ENCODE measurements at regions not wholly inside any gene's neighbourhood (a gene's known extent, or its start where the extent isn't known, plus 50 kb on each side); places are given as distances from the start of the nearest gene placed in this dataset.
"Not testable (repeated sequence)": the region's sequence is repeated elsewhere in the genome, so short reads cannot be mapped to it uniquely, and the experiment has no call there.

GRCh38 chr20:40954521-40955165 is 74.0 kb upstream of the TOP1 start:
- in situ Hi-C loops (cut with HindIII; ENCODE audit: low sequenced_read_pairs), result no loop called here

GRCh38 chr20:40955326-40955725 is 73.3 kb upstream of the TOP1 start:
- in situ Hi-C loops (cut with HindIII; ENCODE audit: low sequenced_read_pairs), result no loop called here

GRCh38 chr20:40955826-40956225 is 72.8 kb upstream of the TOP1 start:
- in situ Hi-C loops (cut with HindIII; ENCODE audit: low sequenced_read_pairs), result not testable (repeated sequence)

GRCh38 chr20:40956542-40957264 is 71.9 kb upstream of the TOP1 start:
- in situ Hi-C loops (cut with HindIII; ENCODE audit: low sequenced_read_pairs), result no loop called here

- in situ Hi-C loops (cut with HindIII; ENCODE audit: low sequenced_read_pairs), result no loop called here
These were observed 71.3 kb upstream of the TOP1 start for GRCh38 chr20:40957265-40957760.

GRCh38 chr20:40958598-40958997 is 70.0 kb upstream of the TOP1 start:
- in situ Hi-C loops (cut with HindIII; ENCODE audit: low sequenced_read_pairs), result no loop called here

GRCh38 chr20:40959325-40960092 is 69.1 kb upstream of the TOP1 start:
- in situ Hi-C loops (cut with HindIII; ENCODE audit: low sequenced_read_pairs), result no loop called here

GRCh38 chr20:40960101-40960500 is 68.5 kb upstream of the TOP1 start:
- in situ Hi-C loops (cut with HindIII; ENCODE audit: low sequenced_read_pairs), result no loop called here

GRCh38 chr20:40960521-40960956 is 68.1 kb upstream of the TOP1 start:
- in situ Hi-C loops (cut with HindIII; ENCODE audit: low sequenced_read_pairs), result no loop called here

- in situ Hi-C loops (cut with HindIII; ENCODE audit: low sequenced_read_pairs), result no loop called here
These were observed 67.4 kb upstream of the TOP1 start for GRCh38 chr20:40961176-40961575.

GRCh38 chr20:40961686-40962640 is 66.7 kb upstream of the TOP1 start:
- in situ Hi-C loops (cut with HindIII; ENCODE audit: low sequenced_read_pairs), result no loop called here

GRCh38 chr20:40962733-40963504 is 65.7 kb upstream of the TOP1 start:
- in situ Hi-C loops (cut with HindIII; ENCODE audit: low sequenced_read_pairs), result no loop called here

- in situ Hi-C loops (cut with HindIII; ENCODE audit: low sequenced_read_pairs), result no loop called here
These were observed 65.1 kb upstream of the TOP1 start for GRCh38 chr20:40963505-40963845.

GRCh38 chr20:40965671-40966070 is 63.0 kb upstream of the TOP1 start:
- in situ Hi-C loops (cut with HindIII; ENCODE audit: low sequenced_read_pairs), result no loop called here

GRCh38 chr20:40966103-40966502 is 62.5 kb upstream of the TOP1 start:
- in situ Hi-C loops (cut with HindIII; ENCODE audit: low sequenced_read_pairs), result no loop called here

GRCh38 chr20:40966516-40967185 is 62.0 kb upstream of the TOP1 start:
- in situ Hi-C loops (cut with HindIII; ENCODE audit: low sequenced_read_pairs), result no loop called here

- in situ Hi-C loops (cut with HindIII; ENCODE audit: low sequenced_read_pairs), result no loop called here
These were observed 60.9 kb upstream of the TOP1 start for GRCh38 chr20:40967700-40968099.

- in situ Hi-C loops (cut with HindIII; ENCODE audit: low sequenced_read_pairs), result not testable (repeated sequence)
These were observed 59.6 kb upstream of the TOP1 start for GRCh38 chr20:40968816-40969562.

- in situ Hi-C loops (cut with HindIII; ENCODE audit: low sequenced_read_pairs), result no loop called here
These were observed 58.4 kb upstream of the TOP1 start for GRCh38 chr20:40970218-40970617.

Data from endothelial cell of hepatic sinusoid (primary cell).